Neural cell (in vitro differentiated cells): ENCODE measurements at regions not wholly inside any gene's neighbourhood (a gene's known extent, or its start where the extent isn't known, plus 50 kb on each side); places are given as distances from the start of the nearest gene placed in this dataset.
"Not testable (repeated sequence)": the region's sequence is repeated elsewhere in the genome, so short reads cannot be mapped to it uniquely, and the experiment has no call there.

Experiments used
- H2AFZ ChIP-seq: fragments of 200-600, 300-800 bp; sonication (generic), shearing (Covaris generic); 2 replicates; pipeline ENCODE4 v1.6.0; 2014; ENCODE audit warnings: low read depth, mild to moderate bottlenecking, antibody characterized with exemption, low read length, moderate library complexity
- H3F3A ChIP-seq: fragments of 200-600 bp; shearing (Covaris generic); 2 replicates; pipeline ENCODE4 v1.6.1; 2016; ENCODE audit warnings: mild to moderate bottlenecking, moderate library complexity, mixed read lengths, antibody characterized with exemption, low read length; ENCODE audit not compliant: insufficient read depth, poor library complexity, severe bottlenecking
- H3K27ac ChIP-seq: fragments of 200-600, 300-800 bp; sonication (generic), shearing (Covaris generic); 2 replicates; pipeline ENCODE4 v1.5.1; 2014; ENCODE audit warnings: mild to moderate bottlenecking, low read length, moderate library complexity
- H3K27me3 ChIP-seq: fragments of 300-800, 200-600 bp; sonication (generic), shearing (Covaris generic); 2 replicates; pipeline ENCODE4 v1.6.0; 2014; ENCODE audit warnings: mild to moderate bottlenecking, low read depth, low read length, moderate library complexity; ENCODE audit not compliant: insufficient read depth
- H3K36me3 ChIP-seq: fragments of 300-800, 200-600 bp; sonication (generic), shearing (Covaris generic); 2 replicates; pipeline ENCODE4 v1.5.1; 2014; ENCODE audit warnings: mild to moderate bottlenecking, antibody characterized with exemption, low read length, moderate library complexity; ENCODE audit not compliant: insufficient read depth
- H3K4me2 ChIP-seq: fragments of 300-800, 200-600 bp; sonication (generic), shearing (Covaris generic); 2 replicates; pipeline ENCODE4 v1.6.0; 2014; ENCODE audit warnings: mild to moderate bottlenecking, low read length
- H3K4me3 ChIP-seq: fragments of 300-800, 200-600 bp; sonication (generic), shearing (Covaris generic); 2 replicates; pipeline ENCODE4 v1.5.1; 2014; ENCODE audit warnings: mild to moderate bottlenecking, low read length, moderate library complexity
- H3K79me2 ChIP-seq: fragments of 200-600 bp; shearing (Covaris generic); replicated peaks from 2 replicates; pipeline ENCODE4 v1.6.0; 2014; ENCODE audit warnings: mild to moderate bottlenecking, low read length, moderate library complexity; ENCODE audit not compliant: insufficient read depth
- H3K9ac ChIP-seq: fragments of 300-800, 200-600 bp; sonication (generic), shearing (Covaris generic); 2 replicates; pipeline ENCODE4 v1.6.1; 2016; ENCODE audit warnings: mild to moderate bottlenecking, low read length, mixed read lengths
- H3K9me2 ChIP-seq: fragments of 200-600 bp; shearing (Covaris generic); 2 replicates; pipeline ENCODE4 v1.6.1; 2016; ENCODE audit warnings: mild to moderate bottlenecking, low read length, mixed read lengths; ENCODE audit not compliant: insufficient read depth
- H3K9me3 ChIP-seq: fragments of 200-600, 300-800 bp; sonication (generic), shearing (Covaris generic); 2 replicates; pipeline ENCODE4 v1.6.1; 2016; ENCODE audit warnings: mild to moderate bottlenecking, mixed run types, low read length, moderate library complexity, mixed read lengths
- H4K20me1 ChIP-seq: fragments of 200-600 bp; shearing (Covaris generic); 2 replicates; pipeline ENCODE4 v1.6.1; 2016; ENCODE audit warnings: mild to moderate bottlenecking, mixed run types; ENCODE audit not compliant: insufficient read depth
- EP300 ChIP-seq: fragments of 450-650 bp; conservative IDR thresholded peaks from 2 replicates; pipeline ENCODE4 v1.6.1; 2014; ENCODE audit warnings: antibody characterized with exemption, mild to moderate bottlenecking, moderate library complexity; ENCODE audit not compliant: poor library complexity, severe bottlenecking
- EZH2 ChIP-seq: fragments of 200-600, 300-800 bp; shearing (Covaris generic), sonication (generic); IDR thresholded peaks from 2 replicates; pipeline ENCODE4 v1.6.1; 2014; ENCODE audit warnings: antibody characterized with exemption, low read length, borderline replicate concordance, mild to moderate bottlenecking; ENCODE audit not compliant: insufficient read depth, poor library complexity, severe bottlenecking
- MXI1 ChIP-seq: fragments of 450-650 bp; conservative IDR thresholded peaks from 2 replicates; pipeline ENCODE4 v1.6.1; 2014; ENCODE audit warnings: antibody characterized with exemption, mild to moderate bottlenecking; ENCODE audit not compliant: poor library complexity, severe bottlenecking
- POLR2AphosphoS5 ChIP-seq: IDR thresholded peaks from 2 replicates; pipeline ENCODE4 v1.6.1; 2012
- RAD21 ChIP-seq: fragments of 450-650 bp; conservative IDR thresholded peaks from 2 replicates; pipeline ENCODE4 v1.6.1; 2014; ENCODE audit warnings: antibody characterized with exemption, mild to moderate bottlenecking, moderate library complexity
- SMC3 ChIP-seq: fragments of 450-650 bp; conservative IDR thresholded peaks from 2 replicates; pipeline ENCODE4 v1.6.1; 2014; ENCODE audit warnings: antibody characterized with exemption, mild to moderate bottlenecking, moderate library complexity; ENCODE audit not compliant: poor library complexity
- TAF1 ChIP-seq: IDR thresholded peaks from 2 replicates; pipeline ENCODE4 v1.6.1; 2012; ENCODE audit warnings: low read depth
- TF ChIP-seq, protein P1 (sequence below): IDR thresholded peaks from 2 replicates; pipeline ENCODE4 v1.6.1; 2012; ENCODE audit warnings: borderline replicate concordance
- TF ChIP-seq, protein P2 (sequence below): fragments of 450-650 bp; IDR thresholded peaks from 2 replicates; pipeline ENCODE4 v1.5.1; 2014; ENCODE audit warnings: antibody characterized with exemption, mild to moderate bottlenecking, moderate library complexity; ENCODE audit not compliant: poor library complexity, severe bottlenecking

DNA sequence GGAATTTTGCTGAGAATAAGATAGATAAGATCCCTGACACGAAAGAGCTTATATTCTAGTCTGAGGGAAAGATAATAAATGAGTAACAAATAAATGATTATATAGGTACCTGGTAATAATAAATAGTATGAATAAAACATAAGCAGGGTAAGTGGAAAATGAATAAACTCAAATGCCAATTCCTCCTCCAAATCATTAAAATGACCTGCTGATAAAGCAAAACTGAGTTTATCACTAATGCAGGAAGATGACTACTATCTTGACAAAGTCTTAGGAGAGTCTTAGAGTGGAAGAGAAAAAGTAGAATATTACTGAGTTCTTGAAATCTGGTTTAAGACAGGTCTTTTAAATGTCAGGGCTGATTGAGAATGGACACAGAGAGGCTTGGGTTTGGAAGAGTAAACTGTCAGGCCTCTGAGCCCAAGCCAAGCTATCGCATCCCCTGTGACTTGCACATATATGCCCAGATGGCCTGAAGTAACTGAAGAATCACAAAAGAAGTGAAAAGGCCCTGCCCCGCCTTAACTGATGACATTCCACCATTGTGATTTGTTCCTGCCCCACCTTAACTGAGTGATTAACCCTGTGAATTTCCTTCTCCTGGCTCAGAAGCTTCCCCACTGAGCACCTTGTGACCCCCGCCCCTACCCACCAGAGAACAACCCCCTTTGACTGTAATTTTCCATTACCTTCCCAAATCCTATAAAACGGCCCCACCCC lies 637.8 kb downstream of the UTRN start:
- not testable (repeated sequence) for H3K27ac ChIP-seq, H3K79me2 ChIP-seq

DNA sequence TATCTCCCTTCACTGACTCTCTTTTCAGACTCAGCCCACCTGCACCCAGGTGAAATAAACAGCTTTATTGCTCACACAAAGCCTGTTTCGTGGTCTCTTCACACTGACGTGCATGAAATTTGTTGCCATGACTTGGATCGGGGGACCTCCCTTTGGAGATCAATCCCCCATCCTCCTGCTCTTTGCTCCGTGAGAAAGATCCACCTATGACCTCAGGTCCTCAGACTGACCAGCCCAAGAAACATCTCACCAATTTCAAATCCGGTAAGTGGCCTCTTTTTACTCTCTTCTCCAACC lies 638.3 kb downstream of the UTRN start:
- not testable (repeated sequence) for H3F3A ChIP-seq, H3K27me3 ChIP-seq, H4K20me1 ChIP-seq, H2AFZ ChIP-seq, H3K79me2 ChIP-seq, H3K9me2 ChIP-seq, H3K4me3 ChIP-seq, H3K4me2 ChIP-seq, H3K27ac ChIP-seq, H3K36me3 ChIP-seq, H3K9me3 ChIP-seq, H3K9ac ChIP-seq

More for the DNA sequence above, 637.8 kb downstream of the UTRN start:
- not testable (repeated sequence) for H3K27me3 ChIP-seq, H3K36me3 ChIP-seq, H3F3A ChIP-seq, H3K9ac ChIP-seq, H2AFZ ChIP-seq, H4K20me1 ChIP-seq, H3K4me3 ChIP-seq, H3K9me3 ChIP-seq, H3K4me2 ChIP-seq, H3K9me2 ChIP-seq

DNA sequence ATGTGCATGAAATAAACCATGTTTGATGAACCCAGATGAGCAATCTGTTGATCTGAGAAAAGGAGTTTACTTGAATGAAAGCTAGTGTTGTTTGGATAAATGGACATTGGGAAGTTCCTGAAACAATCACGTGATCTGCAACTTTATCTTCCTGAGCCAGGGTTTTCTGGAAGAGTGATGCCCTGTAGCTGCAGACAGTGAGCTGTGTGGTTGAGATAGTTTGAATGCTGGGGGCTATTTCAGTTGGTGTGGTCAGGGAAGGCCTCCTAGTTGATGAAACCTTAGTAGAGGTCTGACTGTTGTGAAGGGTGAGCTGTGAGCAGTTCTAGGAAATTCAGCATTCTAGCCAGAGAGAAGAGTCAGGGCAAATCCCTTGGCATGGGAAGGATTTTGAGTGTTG lies 643.7 kb downstream of the UTRN start:
- Histone ChIP-seq H4K20me1 (no peaks in the 10 kb centered on the region), H3K9ac (no peak overlapping the region), H3K27me3 (no peaks in the 10 kb centered on the region), H3F3A (no peaks in the 10 kb centered on the region), H3K4me2 (no peak overlapping the region), H3K9me2 (no peaks in the 10 kb centered on the region), H3K4me3 (no peak overlapping the region), H3K36me3 (no peaks in the 10 kb centered on the region), H3K79me2 (no peaks in the 10 kb centered on the region), H2AFZ (no peak overlapping the region), H3K27ac (no peak overlapping the region), H3K9me3 (no peaks in the 10 kb centered on the region)
- TF ChIP-seq EP300 (no peak), MXI1 (no peak), EZH2 (no peak), SMC3 (no peak), POLR2AphosphoS5 (no peak), TAF1 (no peak), RAD21 (no peak)
- TF ChIP-seq, protein P1, sequence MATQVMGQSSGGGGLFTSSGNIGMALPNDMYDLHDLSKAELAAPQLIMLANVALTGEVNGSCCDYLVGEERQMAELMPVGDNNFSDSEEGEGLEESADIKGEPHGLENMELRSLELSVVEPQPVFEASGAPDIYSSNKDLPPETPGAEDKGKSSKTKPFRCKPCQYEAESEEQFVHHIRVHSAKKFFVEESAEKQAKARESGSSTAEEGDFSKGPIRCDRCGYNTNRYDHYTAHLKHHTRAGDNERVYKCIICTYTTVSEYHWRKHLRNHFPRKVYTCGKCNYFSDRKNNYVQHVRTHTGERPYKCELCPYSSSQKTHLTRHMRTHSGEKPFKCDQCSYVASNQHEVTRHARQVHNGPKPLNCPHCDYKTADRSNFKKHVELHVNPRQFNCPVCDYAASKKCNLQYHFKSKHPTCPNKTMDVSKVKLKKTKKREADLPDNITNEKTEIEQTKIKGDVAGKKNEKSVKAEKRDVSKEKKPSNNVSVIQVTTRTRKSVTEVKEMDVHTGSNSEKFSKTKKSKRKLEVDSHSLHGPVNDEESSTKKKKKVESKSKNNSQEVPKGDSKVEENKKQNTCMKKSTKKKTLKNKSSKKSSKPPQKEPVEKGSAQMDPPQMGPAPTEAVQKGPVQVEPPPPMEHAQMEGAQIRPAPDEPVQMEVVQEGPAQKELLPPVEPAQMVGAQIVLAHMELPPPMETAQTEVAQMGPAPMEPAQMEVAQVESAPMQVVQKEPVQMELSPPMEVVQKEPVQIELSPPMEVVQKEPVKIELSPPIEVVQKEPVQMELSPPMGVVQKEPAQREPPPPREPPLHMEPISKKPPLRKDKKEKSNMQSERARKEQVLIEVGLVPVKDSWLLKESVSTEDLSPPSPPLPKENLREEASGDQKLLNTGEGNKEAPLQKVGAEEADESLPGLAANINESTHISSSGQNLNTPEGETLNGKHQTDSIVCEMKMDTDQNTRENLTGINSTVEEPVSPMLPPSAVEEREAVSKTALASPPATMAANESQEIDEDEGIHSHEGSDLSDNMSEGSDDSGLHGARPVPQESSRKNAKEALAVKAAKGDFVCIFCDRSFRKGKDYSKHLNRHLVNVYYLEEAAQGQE = no peak
- TF ChIP-seq, protein P2, sequence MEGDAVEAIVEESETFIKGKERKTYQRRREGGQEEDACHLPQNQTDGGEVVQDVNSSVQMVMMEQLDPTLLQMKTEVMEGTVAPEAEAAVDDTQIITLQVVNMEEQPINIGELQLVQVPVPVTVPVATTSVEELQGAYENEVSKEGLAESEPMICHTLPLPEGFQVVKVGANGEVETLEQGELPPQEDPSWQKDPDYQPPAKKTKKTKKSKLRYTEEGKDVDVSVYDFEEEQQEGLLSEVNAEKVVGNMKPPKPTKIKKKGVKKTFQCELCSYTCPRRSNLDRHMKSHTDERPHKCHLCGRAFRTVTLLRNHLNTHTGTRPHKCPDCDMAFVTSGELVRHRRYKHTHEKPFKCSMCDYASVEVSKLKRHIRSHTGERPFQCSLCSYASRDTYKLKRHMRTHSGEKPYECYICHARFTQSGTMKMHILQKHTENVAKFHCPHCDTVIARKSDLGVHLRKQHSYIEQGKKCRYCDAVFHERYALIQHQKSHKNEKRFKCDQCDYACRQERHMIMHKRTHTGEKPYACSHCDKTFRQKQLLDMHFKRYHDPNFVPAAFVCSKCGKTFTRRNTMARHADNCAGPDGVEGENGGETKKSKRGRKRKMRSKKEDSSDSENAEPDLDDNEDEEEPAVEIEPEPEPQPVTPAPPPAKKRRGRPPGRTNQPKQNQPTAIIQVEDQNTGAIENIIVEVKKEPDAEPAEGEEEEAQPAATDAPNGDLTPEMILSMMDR = no peak
